Suppressor macrophage treated with lipopolysaccharide for 4 hours (primary cell): ENCODE measurements at regions not wholly inside any gene's neighbourhood (a gene's known extent, or its start where the extent isn't known, plus 50 kb on each side); places are given as distances from the start of the nearest gene placed in this dataset.

Experiments used
- DNase-seq: peaks from one replicate; pipeline ENCODE4 v3.0.0-alpha.2; 2020

DNA sequence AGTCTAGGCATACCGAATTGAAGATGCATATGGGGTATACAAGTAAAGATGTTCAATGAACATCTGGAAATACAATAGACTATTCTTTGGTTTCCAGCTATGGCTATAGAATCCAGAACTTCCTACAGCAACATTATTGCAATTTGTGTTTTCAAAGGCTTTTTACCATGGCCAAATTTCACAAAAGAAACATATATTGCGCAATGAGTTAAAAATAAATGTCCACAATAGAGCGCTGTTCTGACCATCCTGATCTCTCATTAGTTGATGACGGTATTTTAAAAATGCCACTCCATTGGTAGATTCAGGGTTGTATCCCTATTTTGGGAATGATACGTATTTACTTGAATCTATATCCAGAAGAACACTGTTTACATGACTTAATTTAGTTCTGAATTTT is 139.2 kb downstream of the LINC00632 start:
- DNase-seq: no peak

DNA sequence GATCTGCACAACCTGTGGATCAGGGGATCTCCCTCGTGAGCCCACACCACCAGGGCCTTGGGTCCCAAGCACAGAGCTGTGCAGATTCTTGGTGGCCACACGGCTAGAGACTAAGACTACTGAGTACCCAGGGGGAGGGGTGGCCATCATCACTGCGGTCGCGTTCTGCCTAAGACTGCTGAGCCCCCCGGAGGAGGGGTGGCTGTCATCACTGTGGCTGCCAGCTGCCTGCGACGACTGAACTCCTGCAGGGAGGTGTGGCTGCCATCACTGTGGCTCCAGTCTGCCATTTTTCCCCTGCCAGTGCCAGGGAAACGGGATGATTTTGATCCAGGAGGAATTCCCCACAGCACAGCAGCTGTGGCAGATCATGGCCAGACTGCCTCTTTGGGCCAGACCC is 141.7 kb upstream of the SPANXB1 start:
- no peak for DNase-seq

GRCh38 chrX:140866446-140866845 is 135.9 kb upstream of the SPANXB1 start:
- no peak for DNase-seq

GRCh38 chrX:140912606-140913005 is 89.8 kb upstream of the SPANXB1 start:
- DNase-seq: no peak

DNA sequence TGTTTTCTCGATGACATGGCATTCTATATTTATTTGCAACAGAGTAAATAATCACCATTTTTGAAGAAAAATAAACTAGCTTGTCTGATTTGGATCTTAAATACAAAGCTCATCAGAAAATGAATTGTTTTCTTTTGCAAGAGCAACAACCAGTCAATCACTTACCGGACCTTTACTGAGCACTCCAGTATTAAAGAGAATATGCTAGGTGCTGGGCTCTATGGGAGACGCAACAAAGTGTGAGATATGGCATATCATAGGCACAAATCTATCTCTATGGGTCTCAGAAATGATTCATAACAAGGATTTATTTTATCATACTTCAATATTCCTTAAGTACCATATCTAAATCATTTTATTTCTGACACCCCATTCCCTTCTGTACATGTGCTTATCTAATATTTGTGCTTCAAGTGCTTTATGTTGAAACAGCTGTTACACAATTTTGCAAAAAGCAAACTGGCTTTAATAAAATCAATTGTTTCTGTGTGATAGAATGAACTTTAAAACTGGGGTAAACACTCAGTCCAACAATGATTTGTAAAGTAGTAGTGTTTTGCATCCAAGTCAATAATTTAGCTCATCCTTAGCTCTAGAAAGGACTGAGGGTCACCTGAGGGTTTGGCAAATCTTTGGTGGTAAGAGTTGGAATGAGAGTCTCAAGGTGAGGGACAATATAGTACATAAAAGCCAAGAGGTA is 88.4 kb upstream of the SPANXB1 start:
- no peak for DNase-seq

DNA sequence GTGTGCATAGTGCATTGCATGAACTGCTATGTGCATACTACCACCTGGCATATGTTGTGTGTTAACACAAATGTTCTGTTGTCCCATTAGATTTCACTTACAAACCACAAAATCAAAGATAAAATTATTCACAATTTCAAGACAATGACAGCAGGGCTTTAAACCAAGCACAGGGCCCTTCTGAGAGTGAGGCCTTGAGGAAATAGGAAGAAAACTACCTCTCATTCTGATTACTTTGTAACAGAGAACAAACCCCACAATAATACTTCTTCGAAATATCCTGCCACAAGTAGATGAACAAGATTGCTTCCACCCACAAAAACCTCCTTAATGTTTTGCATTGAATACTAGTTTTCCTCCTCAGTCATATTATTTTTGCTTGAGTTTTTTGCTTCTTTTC is 85.5 kb upstream of the SPANXB1 start:
- DNase-seq: no peak

DNA sequence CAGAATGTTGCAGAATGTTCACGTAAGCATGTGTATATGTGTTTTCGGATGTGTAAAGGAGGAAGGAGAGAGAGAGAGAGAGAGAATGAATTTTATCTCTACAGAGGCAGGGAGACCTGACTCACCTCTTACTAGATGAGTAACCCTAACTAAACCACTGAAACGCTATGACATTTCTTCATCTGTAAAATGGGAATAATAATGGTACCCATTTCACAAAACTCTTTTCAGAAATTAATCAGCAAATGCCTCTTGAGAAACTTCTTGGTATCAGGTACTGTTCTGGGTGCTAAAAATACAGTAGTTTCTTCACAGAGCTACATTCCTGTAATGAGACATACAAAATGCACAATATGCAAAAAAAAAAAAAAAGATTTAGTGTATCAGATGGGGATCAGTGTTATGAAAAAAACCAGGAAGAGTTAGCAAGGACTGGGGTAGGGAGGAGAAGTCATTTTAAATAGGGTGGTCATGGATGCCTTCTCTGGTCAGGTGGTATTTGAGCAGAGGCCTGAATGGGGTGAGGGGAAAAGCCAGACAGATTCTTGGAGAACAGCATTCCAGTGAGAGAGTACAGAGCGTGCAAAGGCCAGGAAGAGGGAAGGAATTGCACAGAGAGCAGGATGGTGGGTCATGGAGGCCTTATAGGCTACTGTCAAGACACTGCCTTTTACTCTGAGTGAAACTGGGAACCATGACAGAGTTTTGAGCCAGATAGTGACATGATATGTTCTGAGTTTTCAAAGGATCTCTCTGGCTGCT is 84.9 kb upstream of the SPANXB1 start:
- no peak for DNase-seq

DNA sequence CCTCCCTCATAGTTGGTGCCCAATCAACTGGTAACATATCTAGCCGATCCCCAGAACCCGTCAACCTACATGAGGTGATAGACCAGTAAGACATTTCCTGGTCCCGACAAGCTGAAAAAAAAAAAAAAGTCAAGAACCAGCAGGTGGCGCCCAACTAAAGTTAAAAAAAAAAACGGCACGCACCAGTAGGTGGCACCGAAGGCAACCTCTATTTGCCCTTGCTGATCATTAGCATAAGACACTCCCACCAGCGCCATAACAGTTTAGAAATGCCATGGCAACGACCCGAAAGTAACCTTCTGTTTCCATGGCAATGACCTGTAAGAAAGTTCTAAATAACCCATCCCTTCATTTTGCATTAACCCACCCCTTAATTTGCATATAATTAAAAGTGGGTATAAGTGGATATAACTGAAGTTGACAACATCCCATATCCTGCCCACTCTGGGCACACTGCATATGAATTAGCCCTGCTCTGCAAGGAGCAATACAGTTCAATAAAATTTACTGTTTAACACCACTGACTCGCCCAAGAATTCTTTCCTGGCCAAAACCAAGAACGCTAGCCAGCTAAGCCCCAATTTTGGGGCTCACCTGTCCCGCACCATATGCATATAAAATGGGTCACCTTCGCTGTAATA is 83.9 kb upstream of the SPANXB1 start:
- DNase-seq: peak; percentile 39

DNA sequence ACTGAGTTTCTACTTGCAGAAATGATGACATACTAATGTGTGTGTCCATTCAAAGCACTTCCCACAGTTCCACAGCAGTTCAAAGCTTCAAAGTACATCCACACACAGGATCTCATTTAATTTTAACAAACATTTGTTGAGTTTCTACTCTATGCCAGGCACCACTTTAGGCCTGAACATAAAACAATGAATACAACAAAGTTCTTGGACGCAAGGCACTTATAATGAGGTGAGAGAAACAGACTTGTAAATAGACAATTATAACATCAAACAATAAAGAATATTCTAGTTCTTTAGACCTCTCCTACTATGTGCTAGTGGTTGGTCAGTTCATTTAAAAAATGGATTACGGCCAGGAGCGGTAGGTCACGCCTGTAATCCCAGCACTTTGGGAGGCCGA is 82.0 kb upstream of the SPANXB1 start:
- no peak for DNase-seq

- DNase-seq: no peak
These were observed 79.3 kb upstream of the SPANXB1 start for GRCh38 chrX:140923118-140923517.

DNA sequence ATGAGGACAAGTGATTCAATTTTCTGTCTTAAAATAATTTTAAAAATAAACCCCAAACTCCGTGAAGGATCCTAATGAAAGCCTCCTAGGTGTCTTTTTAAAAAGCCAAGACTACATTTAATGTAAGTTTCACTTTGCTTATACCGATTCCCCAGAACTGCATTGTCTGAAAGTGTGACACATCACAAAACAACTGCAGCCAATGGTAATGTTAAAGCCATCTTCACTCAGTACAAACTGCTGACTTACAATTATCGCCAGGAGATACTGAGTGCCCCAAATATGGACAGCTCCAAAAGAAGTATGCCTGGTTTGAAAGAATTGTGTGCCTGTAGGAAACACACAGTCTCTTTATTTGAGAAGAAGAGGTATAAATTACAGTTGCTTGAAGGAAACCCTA is 73.7 kb upstream of the SPANXB1 start:
- no peak for DNase-seq

DNA sequence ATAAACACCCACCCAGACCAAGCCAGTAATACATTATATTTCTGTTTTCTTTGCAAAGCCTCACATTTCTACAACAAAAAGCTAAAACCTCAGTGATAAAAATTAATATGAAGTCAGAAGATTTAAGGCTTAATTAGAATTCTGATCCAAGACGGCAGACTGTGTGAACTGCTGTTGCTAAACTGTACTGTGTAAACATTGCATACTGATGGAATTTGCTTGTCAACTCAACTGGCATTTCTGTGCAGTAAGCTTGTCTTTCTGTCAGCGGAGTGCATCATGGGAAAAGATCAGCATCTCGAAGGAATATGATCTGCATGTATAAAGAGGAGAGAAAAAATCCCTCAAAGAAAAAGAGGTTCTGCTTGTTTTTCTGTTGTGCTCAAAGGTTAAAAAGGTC is 69.4 kb upstream of the SPANXB1 start:
- no peak for DNase-seq

GRCh38 chrX:140933874-140934655 is 68.3 kb upstream of the SPANXB1 start:
- no peak for DNase-seq

GRCh38 chrX:140943513-140943912 is 58.9 kb upstream of the SPANXB1 start:
- DNase-seq: no peak

GRCh38 chrX:140944710-140945109 is 57.7 kb upstream of the SPANXB1 start:
- no peak for DNase-seq

- DNase-seq: no peak
These were observed 53.6 kb upstream of the SPANXB1 start for GRCh38 chrX:140948827-140949226.

- DNase-seq: no peak
These were observed 53.2 kb upstream of the SPANXB1 start for GRCh38 chrX:140949233-140949632.
